Ovary (tissue), 7 donors: ENCODE measurements at regions not wholly inside any gene's neighbourhood (a gene's known extent, or its start where the extent isn't known, plus 50 kb on each side); places are given as distances from the start of the nearest gene placed in this dataset.

ENCODE experiments used
- DNase-seq, 5 donors: peaks; one replicate each; pipeline ENCODE4 v3.0.0-alpha.2; 2019 to 2020
- H3K27ac ChIP-seq, 2 donors: fragments of 200-600 bp; one replicate each; pipeline versions ENCODE4 v1.5.1 to v1.8.0; 2019 to 2022
- H3K27me3 ChIP-seq: fragments of 200-600 bp; one replicate; pipeline ENCODE4 v1.8.0; 2022
- H3K36me3 ChIP-seq: fragments of 200-600 bp; sonication (generic); one replicate; pipeline ENCODE4 v1.5.1; 2019
- H3K4me1 ChIP-seq: one replicate; pipeline ENCODE4 v1.8.1; 2013; ENCODE audit warnings: mild to moderate bottlenecking, moderate library complexity; ENCODE audit not compliant: insufficient read depth
- H3K4me3 ChIP-seq: fragments of 200-600 bp; sonication (generic); one replicate; pipeline ENCODE4 v1.5.1; 2017
- H3K9me3 ChIP-seq, 2 donors: fragments of 200-600 bp in 1 of 2; sonication (generic) in 1 of 2; one replicate each; pipeline versions ENCODE4 v1.5.1 to v1.8.1; 2013 to 2019; ENCODE audit warnings: mild to moderate bottlenecking in 1 of 2, moderate library complexity in 1 of 2
- CTCF ChIP-seq, 3 donors: fragments of 450-650 bp in 2 of 3; fragments of 200-600 bp in 1 of 3; IDR thresholded peaks; one replicate each; pipeline versions ENCODE4 v1.5.1 to v1.8.0; 2016 to 2022; ENCODE audit warnings: antibody characterized with exemption in 3 of 3, mild to moderate bottlenecking in 1 of 3
- EP300 ChIP-seq: sonication (generic); formaldehyde crosslinking; IDR thresholded peaks from one replicate; pipeline ENCODE4 v1.6.1; 2017; ENCODE audit warnings: antibody characterized with exemption
- POLR2A ChIP-seq: fragments of 450-650 bp; IDR thresholded peaks from one replicate; pipeline ENCODE4 v1.6.1; 2017; ENCODE audit warnings: antibody characterized with exemption, mild to moderate bottlenecking, moderate library complexity
- WGBS, 3 donors: extraction: QIAGEN DNeasy Blood & Tissue Kit in 1 of 3; methylation state at CpG; one replicate each; pipeline versions ENCODE4 v1.1.5 to v1.1.7; 2013 to 2017; 5-methylcytosine and 5-hydroxymethylcytosine counted together
- intact Hi-C, 4 donors: fragments of 100-400 bp; cut with DNase I; formaldehyde crosslinking; loops; one replicate each; pipeline versions ENCODE4 v1.11.0 to v1.15.1; 2022 to 2023
- donor health status: DM: no; HTN: no; CAD: no; lungs with moderate emphysema.
- donor health status: DM: no; HTN: no; CAD: no.
- donor health status: Bipolar disorder and iron deficiency.
- donor health status: DM: no; HTN: no; CAD: no.
- donor health status: DM: yes; HTN: yes; CAD: no.

- Histone ChIP-seq H3K4me1 (no peaks in the 10 kb centered on the region), H3K36me3 (no peaks in the 10 kb centered on the region), H3K27me3 (no peaks in the 10 kb centered on the region), H3K27ac (no peak overlapping the region), H3K4me3 (no peak overlapping the region), H3K9me3 (no peaks in the 10 kb centered on the region)
- TF ChIP-seq POLR2A, result no peak
- no peak for TF ChIP-seq EP300
- TF ChIP-seq CTCF (IDR thresholded peaks at IDR 0.05), result no peak
- DNase-seq, result no peak
- intact Hi-C loops, result no loop called here
Observed at GRCh38 chr3:144875211-144875610, 903.6 kb downstream of the DIPK2A start.

- H3K27me3 ChIP-seq, result no peaks in the 10 kb centered on the region
- H3K4me3 ChIP-seq, result no peak overlapping the region
- H3K36me3 ChIP-seq, result no peaks in the 10 kb centered on the region
- no peak for DNase-seq
- intact Hi-C loops, result no loop called here
- no peaks in the 10 kb centered on the region for H3K4me1 ChIP-seq
- no peaks in the 10 kb centered on the region for H3K9me3 ChIP-seq
- H3K27ac ChIP-seq, result no peak overlapping the region
- WGBS, 3 donors, result 93 to 98% (median 97%) methylated on average over 9 of the region's 9 CpGs
- TF ChIP-seq POLR2A (no peak), CTCF (IDR thresholded peaks at IDR 0.05) (no peak), EP300 (no peak)
Observed at GRCh38 chr3:144877356-144877755, 905.7 kb downstream of the DIPK2A start.

- no peaks in the 10 kb centered on the region for H3K9me3 ChIP-seq
- TF ChIP-seq CTCF (IDR thresholded peaks at IDR 0.05) (no peak), EP300 (no peak), POLR2A (no peak)
- no peaks in the 10 kb centered on the region for H3K36me3 ChIP-seq
Observed at GRCh38 chr3:144879701-144880100, 908.1 kb downstream of the DIPK2A start.

GRCh38 chr3:144893980-144894379 is 922.4 kb downstream of the DIPK2A start:
- Histone ChIP-seq H3K9me3 (no peaks in the 10 kb centered on the region), H3K36me3 (no peaks in the 10 kb centered on the region), H3K27ac (no peak overlapping the region), H3K4me1 (peaks cover 4% of the 10 kb centered on the region), H3K27me3 (no peaks in the 10 kb centered on the region), H3K4me3 (no peak overlapping the region)
- intact Hi-C loops, result no loop called here
- 92 to 94% (median 92%) methylated on average over 5 of the region's 5 CpGs for WGBS, 3 donors
- no peak for DNase-seq
- TF ChIP-seq POLR2A (no peak), EP300 (no peak), CTCF (IDR thresholded peaks at IDR 0.05) (no peak)

More at GRCh38 chr3:144879701-144880100, 908.1 kb downstream of the DIPK2A start:
- H3K4me1 ChIP-seq, result no peaks in the 10 kb centered on the region
- intact Hi-C loops, result no loop called here
- 96 to 98% (median 98%) methylated on average over 3 of the region's 3 CpGs for WGBS, 3 donors
- H3K27ac ChIP-seq, result no peak overlapping the region
- no peak overlapping the region for H3K4me3 ChIP-seq
- DNase-seq, result no peak
- H3K27me3 ChIP-seq, result no peaks in the 10 kb centered on the region

GRCh38 chr3:144894576-144894975 is 923.0 kb downstream of the DIPK2A start:
- intact Hi-C loops, result no loop called here
- Histone ChIP-seq H3K4me3 (no peak overlapping the region), H3K27me3 (no peaks in the 10 kb centered on the region), H3K4me1 (peaks cover 4% of the 10 kb centered on the region), H3K36me3 (no peaks in the 10 kb centered on the region), H3K9me3 (no peaks in the 10 kb centered on the region), H3K27ac (no peak overlapping the region)
- WGBS, 3 donors, result 3 to 20% (median 5%) methylated on average over 2 of the region's 2 CpGs
- DNase-seq, result no peak
- TF ChIP-seq CTCF (IDR thresholded peaks at IDR 0.05), result no peak
- no peak for TF ChIP-seq POLR2A
- TF ChIP-seq EP300, result no peak
